ENCODE measurements at regions not wholly inside any gene's neighbourhood (a gene's known extent, or its start where the extent isn't known, plus 50 kb on each side); places are given as distances from the start of the nearest gene placed in this dataset.

- H3K36me3 ChIP-seq (ENCODE audit: low read depth, low read length): no peaks in the 10 kb centered on the region
- no peak overlapping the region for H3K27ac ChIP-seq (ENCODE audit: low read length)
- no peaks in the 10 kb centered on the region for H3K79me2 ChIP-seq (ENCODE audit: low read length)
- TF ChIP-seq EZH2 (IDR thresholded peaks at IDR 0.05; ENCODE audit: low read length, unreplicated experiment): no peak
- no peak for TF ChIP-seq CTCF (conservative IDR thresholded peaks at IDR 0.05; ENCODE audit: low read depth, low read length)
- no peak for TF ChIP-seq EZH2phosphoT487 (IDR thresholded peaks at IDR 0.05; ENCODE audit: borderline replicate concordance, low read length)
- CTCF ChIA-PET: no interaction called here
- H3K27me3 ChIP-seq (ENCODE audit: low read length): peaks cover 37% of the 10 kb centered on the region
- H3F3A ChIP-seq (ENCODE audit: low read length, unreplicated experiment): no peaks in the 10 kb centered on the region
- H4K20me1 ChIP-seq (ENCODE audit: low read length): no peaks in the 10 kb centered on the region
- H3K4me3 ChIP-seq (ENCODE audit: low read length): no peak overlapping the region
- no peak overlapping the region for H3K9ac ChIP-seq (ENCODE audit: low read length)
- intact Hi-C loops (cut with micrococcal nuclease): no loop called here
- H3K4me1 ChIP-seq (ENCODE audit: insufficient read depth, low read length): no peaks in the 10 kb centered on the region
- no peak overlapping the region for H3K4me2 ChIP-seq (ENCODE audit: low read length)
- DNase-seq (no peak), ATAC-seq (no peak)
- BruUV-seq (replicated peaks): no TSS peak
- H2AFZ ChIP-seq (ENCODE audit: low read length): no peak overlapping the region
- no peaks in the 10 kb centered on the region for H3K9me2 ChIP-seq (replicated peaks; ENCODE audit: low read length)
- POLR2A ChIA-PET (ENCODE audit: unreplicated experiment): no interaction called here
- H3K9me3 ChIP-seq (ENCODE audit: low read length): no peaks in the 10 kb centered on the region
These were observed 115.1 kb downstream of the CMPK2 start for GRCh38 chr2:6750411-6751158.

GRCh38 chr2:6754419-6754818, 111.3 kb downstream of the CMPK2 start:
- H3K36me3 ChIP-seq (ENCODE audit: low read depth, low read length): no peaks in the 10 kb centered on the region
- H3K79me2 ChIP-seq (ENCODE audit: low read length): no peaks in the 10 kb centered on the region
- CTCF ChIA-PET: no interaction called here
- intact Hi-C loops (cut with micrococcal nuclease): no loop called here
- POLR2A ChIA-PET (ENCODE audit: unreplicated experiment): no interaction called here
- DNase-seq (no peak), ATAC-seq (no peak)
- H3K27me3 ChIP-seq (ENCODE audit: low read length): peaks cover 69% of the 10 kb centered on the region
- H3K4me2 ChIP-seq (ENCODE audit: low read length): no peak overlapping the region
- H3K9ac ChIP-seq (ENCODE audit: low read length): no peak overlapping the region
- BruUV-seq (replicated peaks): no TSS peak
- H3K9me3 ChIP-seq (ENCODE audit: low read length): no peaks in the 10 kb centered on the region
- no peaks in the 10 kb centered on the region for H3F3A ChIP-seq (ENCODE audit: low read length, unreplicated experiment)
- no peak overlapping the region for H2AFZ ChIP-seq (ENCODE audit: low read length)
- H3K9me2 ChIP-seq (replicated peaks; ENCODE audit: low read length): no peaks in the 10 kb centered on the region
- H3K4me3 ChIP-seq (ENCODE audit: low read length): no peak overlapping the region
- H3K27ac ChIP-seq (ENCODE audit: low read length): no peak overlapping the region
- no peaks in the 10 kb centered on the region for H3K4me1 ChIP-seq (ENCODE audit: insufficient read depth, low read length)
- H4K20me1 ChIP-seq (ENCODE audit: low read length): no peaks in the 10 kb centered on the region
- TF ChIP-seq CTCF (conservative IDR thresholded peaks at IDR 0.05; ENCODE audit: low read depth, low read length) (no peak), EZH2 (IDR thresholded peaks at IDR 0.05; ENCODE audit: low read length, unreplicated experiment) (no peak), EZH2phosphoT487 (IDR thresholded peaks at IDR 0.05; ENCODE audit: borderline replicate concordance, low read length) (no peak)

- ATAC-seq: no peak
- CTCF ChIA-PET: no interaction called here
These were observed 110.3 kb downstream of the CMPK2 start for GRCh38 chr2:6755456-6755855.

More at GRCh38 chr2:6755456-6755855, 110.3 kb downstream of the CMPK2 start:
- no TSS peak for BruUV-seq (replicated peaks)
- H3K4me3 ChIP-seq (ENCODE audit: low read length): no peak overlapping the region
- intact Hi-C loops (cut with micrococcal nuclease): no loop called here
- no peaks in the 10 kb centered on the region for H3K36me3 ChIP-seq (ENCODE audit: low read depth, low read length)
- H3K9me2 ChIP-seq (replicated peaks; ENCODE audit: low read length): no peaks in the 10 kb centered on the region
- H3K9me3 ChIP-seq (ENCODE audit: low read length): no peaks in the 10 kb centered on the region
- POLR2A ChIA-PET (ENCODE audit: unreplicated experiment): no interaction called here
- no peak overlapping the region for H3K27ac ChIP-seq (ENCODE audit: low read length)
- H3K4me2 ChIP-seq (ENCODE audit: low read length): no peak overlapping the region
- no peaks in the 10 kb centered on the region for H3K79me2 ChIP-seq (ENCODE audit: low read length)
- no peaks in the 10 kb centered on the region for H4K20me1 ChIP-seq (ENCODE audit: low read length)
- no peaks in the 10 kb centered on the region for H3K4me1 ChIP-seq (ENCODE audit: insufficient read depth, low read length)
- no peak overlapping the region for H3K9ac ChIP-seq (ENCODE audit: low read length)
- no peak overlapping the region for H2AFZ ChIP-seq (ENCODE audit: low read length)
- TF ChIP-seq EZH2 (IDR thresholded peaks at IDR 0.05; ENCODE audit: low read length, unreplicated experiment): no peak
- no peak for TF ChIP-seq CTCF (conservative IDR thresholded peaks at IDR 0.05; ENCODE audit: low read depth, low read length)
- TF ChIP-seq EZH2phosphoT487 (IDR thresholded peaks at IDR 0.05; ENCODE audit: borderline replicate concordance, low read length): no peak
- H3F3A ChIP-seq (ENCODE audit: low read length, unreplicated experiment): no peaks in the 10 kb centered on the region
- H3K27me3 ChIP-seq (ENCODE audit: low read length): peaks cover 63% of the 10 kb centered on the region
- no peak for DNase-seq
